ENCODE measurements at regions not wholly inside any gene's neighbourhood (a gene's known extent, or its start where the extent isn't known, plus 50 kb on each side); places are given as distances from the start of the nearest gene placed in this dataset.

DNA sequence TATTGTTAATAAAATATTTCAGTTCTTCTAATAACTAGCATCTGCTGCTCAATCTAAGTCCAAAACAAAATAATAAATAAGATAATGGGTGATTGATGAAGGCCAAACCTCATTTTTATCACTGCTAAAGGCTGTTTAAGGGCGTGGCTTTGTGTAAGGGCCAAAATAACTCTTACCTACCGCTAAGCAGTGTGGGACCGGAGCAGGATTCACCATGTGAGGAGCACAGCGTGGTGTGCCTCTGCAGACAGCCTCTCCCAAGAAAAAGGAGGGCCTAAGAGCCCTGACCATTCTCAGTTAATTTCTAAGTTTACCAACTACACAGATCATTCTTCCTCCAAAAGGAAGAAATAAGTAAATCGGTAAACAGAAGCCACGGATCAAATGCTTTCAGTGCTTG, 353.7 kb downstream of the ARL6IP6 start:
- Histone ChIP-seq H3K4me3 (no peak overlapping the region), H3K9me3 (no peaks in the 10 kb centered on the region), H3K4me1 (no peaks in the 10 kb centered on the region), H3K27ac (no peak overlapping the region), H3K36me3 (no peaks in the 10 kb centered on the region), H3K27me3 (ENCODE audit: low read depth) (no peaks in the 10 kb centered on the region)
- TF ChIP-seq, protein P1, sequence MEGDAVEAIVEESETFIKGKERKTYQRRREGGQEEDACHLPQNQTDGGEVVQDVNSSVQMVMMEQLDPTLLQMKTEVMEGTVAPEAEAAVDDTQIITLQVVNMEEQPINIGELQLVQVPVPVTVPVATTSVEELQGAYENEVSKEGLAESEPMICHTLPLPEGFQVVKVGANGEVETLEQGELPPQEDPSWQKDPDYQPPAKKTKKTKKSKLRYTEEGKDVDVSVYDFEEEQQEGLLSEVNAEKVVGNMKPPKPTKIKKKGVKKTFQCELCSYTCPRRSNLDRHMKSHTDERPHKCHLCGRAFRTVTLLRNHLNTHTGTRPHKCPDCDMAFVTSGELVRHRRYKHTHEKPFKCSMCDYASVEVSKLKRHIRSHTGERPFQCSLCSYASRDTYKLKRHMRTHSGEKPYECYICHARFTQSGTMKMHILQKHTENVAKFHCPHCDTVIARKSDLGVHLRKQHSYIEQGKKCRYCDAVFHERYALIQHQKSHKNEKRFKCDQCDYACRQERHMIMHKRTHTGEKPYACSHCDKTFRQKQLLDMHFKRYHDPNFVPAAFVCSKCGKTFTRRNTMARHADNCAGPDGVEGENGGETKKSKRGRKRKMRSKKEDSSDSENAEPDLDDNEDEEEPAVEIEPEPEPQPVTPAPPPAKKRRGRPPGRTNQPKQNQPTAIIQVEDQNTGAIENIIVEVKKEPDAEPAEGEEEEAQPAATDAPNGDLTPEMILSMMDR (IDR thresholded peaks at IDR 0.05) = no peak
- intact Hi-C loops (cut with DNase I) = no loop called here
- DNase-seq = no peak
- no peak for ATAC-seq

- ATAC-seq (no peak), DNase-seq (no peak)
- TF ChIP-seq, protein P1 (IDR thresholded peaks at IDR 0.05) = no peak
- Histone ChIP-seq H3K9me3 (no peaks in the 10 kb centered on the region), H3K4me1 (no peaks in the 10 kb centered on the region), H3K36me3 (no peaks in the 10 kb centered on the region), H3K4me3 (no peak overlapping the region), H3K27me3 (ENCODE audit: low read depth) (no peaks in the 10 kb centered on the region), H3K27ac (no peak overlapping the region)
- intact Hi-C loops (cut with DNase I) = no loop called here
These were observed 352.7 kb downstream of the ARL6IP6 start for GRCh38 chr2:153071090-153071489.

GRCh38 chr2:153068915-153069314, 350.5 kb downstream of the ARL6IP6 start:
- Histone ChIP-seq H3K4me1 (no peaks in the 10 kb centered on the region), H3K27ac (no peak overlapping the region), H3K36me3 (no peaks in the 10 kb centered on the region), H3K27me3 (ENCODE audit: low read depth) (no peaks in the 10 kb centered on the region), H3K4me3 (no peak overlapping the region), H3K9me3 (no peaks in the 10 kb centered on the region)
- no peak for ATAC-seq
- TF ChIP-seq, protein P1 (IDR thresholded peaks at IDR 0.05) = no peak
- DNase-seq = no peak
- intact Hi-C loops (cut with DNase I) = no loop called here

- no peak overlapping the region for H3K4me3 ChIP-seq
- H3K27ac ChIP-seq = no peak overlapping the region
- no peaks in the 10 kb centered on the region for H3K9me3 ChIP-seq
- DNase-seq (no peak), ATAC-seq (no peak)
- TF ChIP-seq, protein P1 (IDR thresholded peaks at IDR 0.05) = no peak
- intact Hi-C loops (cut with DNase I) = no loop called here
- H3K36me3 ChIP-seq = no peaks in the 10 kb centered on the region
- H3K27me3 ChIP-seq (ENCODE audit: low read depth) = no peaks in the 10 kb centered on the region
- no peaks in the 10 kb centered on the region for H3K4me1 ChIP-seq
These were observed 349.6 kb downstream of the ARL6IP6 start for GRCh38 chr2:153068052-153068451.

GRCh38 chr2:153059338-153060052, 341.1 kb downstream of the ARL6IP6 start:
- no peaks in the 10 kb centered on the region for H3K4me1 ChIP-seq
- H3K4me3 ChIP-seq = no peak overlapping the region
- TF ChIP-seq, protein P1 (IDR thresholded peaks at IDR 0.05) = no peak
- ATAC-seq = no peak
- no peak for DNase-seq
- H3K9me3 ChIP-seq = no peaks in the 10 kb centered on the region
- no peaks in the 10 kb centered on the region for H3K27me3 ChIP-seq (ENCODE audit: low read depth)
- intact Hi-C loops (cut with DNase I) = no loop called here
- H3K27ac ChIP-seq = no peak overlapping the region
- no peaks in the 10 kb centered on the region for H3K36me3 ChIP-seq
